GM18498 (cell line): ENCODE measurements at regions not wholly inside any gene's neighbourhood (a gene's known extent, or its start where the extent isn't known, plus 50 kb on each side); places are given as distances from the start of the nearest gene placed in this dataset.
"Not testable (repeated sequence)": the region's sequence is repeated elsewhere in the genome, so short reads cannot be mapped to it uniquely, and the experiment has no call there.

Source experiments
- ATAC-seq: cut with Tn5 transposase; IDR thresholded peaks from one replicate; pipeline ENCODE4 v1.9.1; 2021; ENCODE audit warnings: mild to moderate bottlenecking, moderate library complexity; ENCODE audit not compliant: unreplicated experiment

GRCh38 chr7:16267953-16268820 is 153.2 kb downstream of the CRPPA start:
- ATAC-seq, result no peak

- no peak for ATAC-seq
Observed at GRCh38 chr7:16266877-16267276, 154.5 kb downstream of the CRPPA start.

- ATAC-seq, result not testable (repeated sequence)
Observed at GRCh38 chr7:16266470-16266869, 154.9 kb downstream of the CRPPA start.

GRCh38 chr7:16265863-16266458 is 155.4 kb downstream of the CRPPA start:
- no peak for ATAC-seq

- no peak for ATAC-seq
Observed at GRCh38 chr7:16264823-16265804, 156.2 kb downstream of the CRPPA start.

GRCh38 chr7:16264036-16264819 is 157.1 kb downstream of the CRPPA start:
- ATAC-seq, result no peak

GRCh38 chr7:16263377-16263776 is 158.0 kb downstream of the CRPPA start:
- ATAC-seq, result not testable (repeated sequence)

GRCh38 chr7:16261654-16262053 is 159.7 kb downstream of the CRPPA start:
- no peak for ATAC-seq

- ATAC-seq, result no peak
Observed at GRCh38 chr7:16261100-16261499, 160.2 kb downstream of the CRPPA start.

- ATAC-seq, result peak; percentile 95
Observed at GRCh38 chr7:16260236-16260728, 161.1 kb downstream of the CRPPA start.

GRCh38 chr7:16256419-16256818 is 164.9 kb downstream of the CRPPA start:
- ATAC-seq, result not testable (repeated sequence)

- not testable (repeated sequence) for ATAC-seq
Observed at GRCh38 chr7:16255952-16256351, 165.4 kb downstream of the CRPPA start.

GRCh38 chr7:16250655-16251054 is 170.7 kb downstream of the CRPPA start:
- ATAC-seq, result not testable (repeated sequence)

GRCh38 chr7:16249204-16249603 is 172.1 kb downstream of the CRPPA start:
- ATAC-seq, result not testable (repeated sequence)

GRCh38 chr7:16248556-16248955 is 172.8 kb downstream of the CRPPA start:
- not testable (repeated sequence) for ATAC-seq

GRCh38 chr7:16244469-16244868 is 176.9 kb downstream of the CRPPA start:
- ATAC-seq, result no peak

GRCh38 chr7:16242920-16243319 is 178.4 kb downstream of the CRPPA start:
- no peak for ATAC-seq

- no peak for ATAC-seq
Observed at GRCh38 chr7:16241017-16241416, 180.3 kb downstream of the CRPPA start.

- no peak for ATAC-seq
Observed at GRCh38 chr7:16236381-16236780, 185.0 kb downstream of the CRPPA start.
